GM19025 (cell line): ENCODE measurements at regions not wholly inside any gene's neighbourhood (a gene's known extent, or its start where the extent isn't known, plus 50 kb on each side); places are given as distances from the start of the nearest gene placed in this dataset.

Source experiments
- ATAC-seq: cut with Tn5 transposase; IDR thresholded peaks from one replicate; pipeline ENCODE4 v1.9.1; 2021; ENCODE audit warnings: mild to moderate bottlenecking, low read depth, moderate library complexity; ENCODE audit not compliant: unreplicated experiment

DNA sequence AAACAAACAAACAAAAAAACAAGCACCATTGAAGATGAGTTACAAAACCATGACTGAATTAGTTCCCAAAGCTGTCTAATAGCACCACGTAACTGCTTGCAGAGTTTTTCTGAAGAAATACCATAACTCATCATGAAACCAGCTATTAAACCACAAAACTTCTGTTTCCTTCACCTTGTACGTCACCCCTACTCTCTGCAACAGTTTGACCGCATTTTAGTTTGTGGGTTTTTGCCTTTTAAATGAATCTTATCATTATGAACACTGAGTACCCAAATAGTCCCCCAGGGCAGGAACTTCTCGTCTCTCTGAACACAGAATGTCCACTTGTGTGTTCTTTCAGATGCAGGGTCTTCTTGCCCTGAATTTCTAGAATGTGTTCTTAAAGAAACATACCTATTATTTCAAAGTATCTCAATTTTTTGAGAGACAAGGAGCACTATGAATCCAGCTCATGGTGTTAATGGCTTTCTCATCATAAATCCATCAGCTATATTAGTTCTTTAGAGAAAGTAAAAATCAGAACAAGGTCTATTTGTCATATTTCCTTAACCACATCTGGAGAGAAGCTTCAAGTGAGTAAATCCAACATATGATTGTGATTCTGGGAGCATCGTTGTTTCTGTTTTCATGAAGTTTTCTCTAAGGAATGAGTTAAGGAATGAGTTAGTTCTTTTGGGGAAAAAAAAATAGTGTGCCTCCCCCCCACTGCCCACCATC lies 210.6 kb downstream of the AUH start:
- peak; percentile 45 for ATAC-seq

DNA sequence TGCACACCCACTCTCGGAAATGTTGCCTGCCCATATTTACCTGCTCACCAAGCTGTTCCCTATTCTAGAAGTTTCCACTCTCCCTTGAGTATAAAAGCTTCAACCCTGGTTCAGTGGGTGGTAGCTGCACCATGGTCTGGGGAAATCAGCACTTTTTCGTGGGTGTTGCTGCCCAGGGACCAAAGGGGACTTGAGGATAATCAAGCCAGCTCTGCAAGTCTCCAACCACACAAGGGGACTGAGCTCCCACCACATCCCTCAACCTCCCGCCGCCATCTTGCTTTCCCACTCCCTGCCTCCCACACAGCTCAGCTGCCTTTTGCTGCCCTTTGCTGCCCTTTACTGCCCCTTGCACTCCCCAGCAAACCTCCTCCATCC lies 210.0 kb downstream of the AUH start:
- no peak for ATAC-seq

DNA sequence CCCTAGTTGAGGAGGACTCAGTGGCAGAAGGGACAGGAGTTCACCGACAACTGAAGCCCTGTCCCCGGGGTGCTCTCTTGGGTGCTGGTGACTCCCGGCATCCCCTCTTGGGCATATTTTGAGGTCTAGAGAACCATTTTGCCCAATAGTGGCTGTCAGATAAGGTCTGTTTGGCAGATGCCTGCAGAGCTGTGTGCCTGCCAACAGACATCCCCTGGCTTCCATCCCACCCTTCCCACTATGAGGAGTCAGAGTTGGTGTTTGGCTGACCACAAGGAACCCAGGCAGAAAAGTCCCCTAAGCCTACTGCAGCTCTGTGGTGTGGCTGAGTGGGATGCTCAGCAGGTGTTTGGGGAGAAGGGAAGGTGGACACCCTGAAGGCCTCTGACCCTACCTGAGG lies 207.0 kb downstream of the AUH start:
- ATAC-seq = no peak

DNA sequence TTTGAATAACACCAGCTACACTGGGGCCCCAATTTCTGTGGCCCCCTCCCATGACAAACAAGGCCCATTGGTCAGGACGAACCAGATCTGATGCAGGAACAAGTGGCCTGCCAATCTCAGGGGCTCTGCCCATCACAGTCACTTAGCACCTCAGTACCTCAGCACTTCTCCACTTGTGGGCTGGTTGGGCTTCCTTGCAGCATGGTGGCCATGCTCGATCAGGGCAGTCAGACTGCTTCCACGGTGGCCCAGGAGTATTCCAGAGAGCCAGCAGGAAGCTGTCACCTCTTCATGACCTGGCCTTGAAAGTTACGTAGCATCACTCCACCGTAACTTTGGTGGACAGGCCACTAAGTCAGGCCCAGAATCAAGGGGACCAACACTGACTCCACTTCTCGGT lies 206.5 kb downstream of the AUH start:
- no peak for ATAC-seq

DNA sequence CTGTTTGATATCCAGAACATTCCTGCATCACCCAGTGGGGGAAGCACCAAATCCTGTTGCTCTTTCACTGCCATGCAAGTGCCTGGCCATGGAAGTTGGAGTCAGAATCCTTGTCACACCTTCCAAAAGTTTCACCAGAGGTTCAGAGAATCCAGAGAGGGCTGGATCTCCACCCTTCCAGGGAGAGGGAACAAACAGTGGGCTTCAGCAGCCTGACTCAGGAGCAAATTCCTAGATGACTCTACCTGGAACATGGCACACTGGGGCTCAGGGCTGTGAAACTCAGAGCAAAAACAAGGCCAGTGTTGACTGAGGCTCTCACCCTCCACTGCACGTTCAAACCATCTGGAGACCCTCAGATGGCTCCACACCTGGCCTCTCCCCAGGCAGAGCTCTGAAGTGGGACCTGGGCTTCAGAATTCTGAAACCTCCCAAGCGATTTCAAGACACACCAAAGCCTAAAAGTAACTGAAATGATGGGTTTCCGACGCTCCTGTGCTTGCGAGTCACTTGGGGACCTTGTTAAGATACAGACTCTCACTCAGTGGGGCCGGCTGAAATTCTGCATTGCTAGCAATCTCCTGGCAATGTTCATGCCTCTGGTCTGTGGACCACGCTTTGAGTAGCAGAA lies 205.9 kb downstream of the AUH start:
- no peak for ATAC-seq

DNA sequence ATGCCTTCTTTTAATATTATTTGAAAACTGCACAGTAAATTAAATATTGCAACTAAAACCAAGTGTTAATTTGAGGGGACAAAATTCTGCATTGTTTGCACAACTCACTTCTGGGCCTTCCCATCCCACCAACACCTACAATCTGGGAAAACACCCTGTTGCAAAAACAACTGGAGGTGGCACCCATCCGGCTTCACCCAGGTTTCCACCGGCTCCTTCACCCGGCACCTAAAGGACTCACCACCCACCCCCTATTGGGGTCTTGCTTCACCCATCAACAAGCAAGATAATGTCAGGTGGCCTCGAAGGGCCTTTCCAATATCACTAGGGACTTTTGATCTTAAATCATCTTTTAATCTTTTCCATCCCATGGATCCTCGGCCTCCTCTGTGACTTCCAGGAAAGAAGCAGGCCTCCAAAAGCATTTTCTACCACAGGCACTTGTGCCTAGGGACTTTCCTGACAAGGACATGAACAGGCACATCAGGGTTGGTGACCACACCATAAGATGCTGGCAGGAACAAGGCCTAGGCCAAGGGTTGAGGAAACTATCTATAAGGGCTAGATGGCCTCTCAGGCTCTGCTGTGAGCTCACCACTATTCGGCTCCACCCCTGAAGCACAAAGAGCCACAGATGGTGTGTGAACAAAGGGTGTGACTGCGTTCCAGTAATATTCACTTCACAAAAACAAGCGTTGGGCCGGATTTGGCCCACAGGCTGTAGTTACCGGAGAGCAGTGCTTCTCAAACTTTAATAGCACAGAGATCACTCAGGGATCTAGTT lies 205.1 kb downstream of the AUH start:
- ATAC-seq = no peak

DNA sequence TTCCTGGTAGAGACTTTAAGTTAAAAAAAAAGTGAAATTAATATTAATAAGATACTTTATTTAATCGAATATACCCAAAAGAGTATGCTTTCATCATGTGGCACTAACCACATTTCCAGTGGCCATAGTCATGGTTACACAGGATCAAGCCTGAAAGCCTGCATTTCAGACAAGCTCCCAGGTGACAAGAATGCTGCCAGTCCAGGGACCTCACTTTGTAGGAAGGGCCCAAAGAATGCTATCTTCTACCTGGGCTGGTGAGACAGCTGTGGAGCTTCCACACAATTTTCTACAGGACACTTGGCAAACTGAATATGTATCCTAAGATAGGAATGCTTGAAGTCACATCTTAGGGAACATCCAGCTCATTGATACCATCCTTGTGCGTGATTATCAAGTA lies 203.8 kb downstream of the AUH start:
- no peak for ATAC-seq

DNA sequence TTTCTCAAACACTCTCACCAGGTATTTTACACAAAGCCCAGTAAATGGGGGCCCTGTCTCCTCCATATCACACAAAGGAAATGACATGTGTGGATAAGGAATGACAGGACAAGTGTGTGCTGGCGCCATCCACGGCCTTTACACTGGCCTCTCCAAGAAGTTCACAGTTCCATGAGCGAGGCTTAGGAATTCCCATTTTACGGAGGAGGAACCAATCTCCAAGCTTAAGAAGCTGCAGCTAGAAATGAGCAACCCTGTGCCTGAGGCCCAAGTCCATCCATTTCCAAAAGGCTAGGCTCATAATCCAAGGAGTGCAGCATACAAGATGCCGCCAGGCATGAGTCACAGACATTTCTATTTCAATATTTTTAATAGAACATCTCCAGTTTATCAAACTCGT lies 203.4 kb downstream of the AUH start:
- ATAC-seq = no peak

DNA sequence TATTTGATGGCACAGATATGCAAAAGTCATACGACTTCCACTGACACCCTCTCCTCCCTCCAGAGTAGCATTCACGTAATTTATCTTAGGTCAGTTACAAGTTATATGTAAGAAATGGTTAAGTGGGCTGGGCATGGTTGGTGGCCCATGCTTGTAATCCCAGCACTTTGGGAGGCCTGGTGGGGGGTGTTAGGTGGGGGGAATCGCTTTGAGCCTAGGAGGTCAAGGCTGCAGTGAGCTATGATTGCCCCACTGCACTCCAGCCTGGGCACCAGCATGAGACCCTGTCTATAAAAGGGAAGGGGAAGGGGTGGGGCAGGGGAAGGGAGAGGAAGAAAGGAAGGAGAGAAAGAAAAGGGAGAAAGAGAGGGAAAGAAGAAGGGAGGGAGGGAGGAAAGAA lies 202.8 kb downstream of the AUH start:
- ATAC-seq = no peak

DNA sequence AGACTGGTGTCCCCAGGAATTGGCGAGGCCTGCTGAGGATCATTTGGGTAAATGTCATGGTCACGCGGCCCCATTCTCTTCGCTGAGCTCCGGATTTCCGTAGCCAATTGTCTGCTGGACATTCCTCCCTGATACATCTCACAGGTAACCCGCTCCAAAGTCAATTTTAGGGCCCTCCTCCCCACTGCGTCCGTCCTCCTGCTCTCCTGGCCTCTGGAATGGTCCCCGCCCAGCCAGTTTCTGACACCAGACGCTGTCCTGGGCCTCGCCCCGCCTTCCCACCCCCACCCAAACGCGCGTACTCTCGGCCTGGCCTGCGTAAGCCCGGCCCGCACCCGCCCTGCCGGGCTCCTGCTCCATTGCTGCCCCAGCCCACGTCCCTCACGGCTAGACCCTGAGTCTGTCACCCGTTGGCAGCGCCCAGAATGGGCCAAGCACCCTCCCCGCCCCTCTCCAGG lies 202.0 kb downstream of the AUH start:
- no peak for ATAC-seq

DNA sequence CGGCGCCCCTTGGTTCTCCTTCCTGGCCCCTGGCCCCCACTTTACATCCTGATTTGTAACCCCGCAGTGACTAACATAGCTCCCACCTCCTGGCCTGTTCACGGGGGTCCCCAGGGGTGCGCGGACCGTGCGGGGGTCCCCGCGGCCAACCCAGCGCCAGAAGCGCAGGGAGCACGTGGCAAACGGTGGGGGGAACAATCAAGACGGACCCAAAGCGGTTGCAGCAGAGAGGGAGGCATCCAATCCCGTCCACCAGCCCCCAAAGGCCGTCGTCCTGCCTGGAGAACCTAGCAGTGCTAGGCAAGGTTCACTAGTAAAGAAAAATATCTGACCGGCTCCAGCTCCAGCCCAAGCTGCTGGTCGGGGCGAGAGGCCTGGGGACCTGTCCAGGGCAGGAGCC lies 201.5 kb downstream of the AUH start:
- no peak for ATAC-seq

DNA sequence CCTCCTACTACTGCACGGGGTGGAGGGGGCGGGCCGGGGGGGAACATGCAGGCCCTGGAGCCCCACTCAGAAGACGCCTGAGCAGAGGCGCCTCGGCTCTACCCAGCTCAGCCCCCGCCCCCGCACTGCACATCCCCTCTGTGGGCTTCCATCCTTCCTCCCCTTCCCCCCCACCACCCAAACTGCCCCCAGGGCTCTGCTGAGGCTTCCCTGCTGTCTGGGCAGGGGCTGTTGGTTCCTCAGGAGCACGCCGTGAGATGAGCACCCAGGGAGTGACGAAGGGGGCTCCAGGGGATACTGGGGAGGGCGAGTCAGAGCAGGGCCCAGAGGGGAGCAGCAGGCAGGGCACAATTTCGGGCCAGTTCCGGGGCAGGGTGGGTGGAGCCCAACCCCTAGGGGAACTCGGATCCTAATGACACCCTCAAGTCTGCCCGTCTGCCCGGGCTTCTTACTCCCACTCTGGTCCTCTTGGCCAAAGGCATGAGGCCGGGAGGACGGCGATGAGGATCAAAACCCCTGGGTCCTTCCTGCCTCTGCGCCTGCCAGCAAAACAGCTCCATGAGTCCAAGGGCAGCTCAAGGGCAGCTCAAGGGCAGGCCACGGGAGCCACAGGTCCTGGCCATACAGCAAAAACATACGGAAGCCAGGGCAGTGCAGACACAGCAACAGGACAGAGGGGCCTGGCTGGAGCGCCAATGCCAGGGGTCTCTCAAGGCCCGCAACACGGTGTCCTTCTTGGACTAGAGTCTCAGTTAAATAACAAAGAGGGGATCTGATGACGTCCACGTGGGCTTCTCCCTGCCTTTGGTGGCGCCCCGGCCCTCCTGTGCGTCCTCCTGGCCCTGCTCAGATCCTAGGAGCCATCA lies 200.9 kb downstream of the AUH start:
- no peak for ATAC-seq

DNA sequence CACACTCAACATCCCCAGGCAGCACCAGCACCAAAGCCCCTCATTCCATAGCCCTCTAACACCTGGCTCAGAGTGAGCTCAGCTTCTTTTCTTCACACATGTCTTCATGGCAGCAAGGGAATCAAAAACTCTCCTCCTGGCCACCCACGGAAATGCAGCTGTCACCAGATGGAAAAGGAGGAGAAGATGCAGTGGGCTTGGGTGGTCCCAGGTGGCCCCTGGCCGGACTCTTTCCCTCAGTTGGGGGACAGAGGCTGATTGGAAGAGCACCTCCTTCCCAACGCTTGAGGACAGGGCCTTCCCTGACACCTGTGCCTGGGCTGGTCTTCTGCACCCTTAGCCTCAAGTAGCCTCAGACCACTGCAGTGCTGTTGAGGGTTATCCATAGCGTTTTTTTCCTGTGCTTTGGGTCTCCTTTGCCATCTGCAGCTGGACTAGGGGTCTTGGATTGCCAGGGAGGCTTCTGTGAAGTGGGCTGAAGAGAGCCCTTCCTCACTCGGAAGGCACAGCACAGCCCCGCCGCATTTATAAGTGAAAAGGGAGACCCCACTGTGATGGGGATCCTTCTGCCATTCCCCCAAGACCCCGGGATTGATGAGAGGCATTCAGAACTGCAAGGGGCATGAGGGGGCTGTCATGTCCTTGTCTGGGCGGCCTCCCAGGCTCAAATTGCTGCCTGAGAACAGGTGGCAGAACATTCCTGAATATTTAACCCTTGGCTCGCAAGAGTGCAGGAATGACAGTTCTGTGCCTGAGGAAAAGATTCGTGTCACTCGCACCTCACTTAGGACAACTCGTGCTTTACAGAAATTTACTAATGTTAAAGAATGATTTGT lies 200.0 kb downstream of the AUH start:
- no peak for ATAC-seq

DNA sequence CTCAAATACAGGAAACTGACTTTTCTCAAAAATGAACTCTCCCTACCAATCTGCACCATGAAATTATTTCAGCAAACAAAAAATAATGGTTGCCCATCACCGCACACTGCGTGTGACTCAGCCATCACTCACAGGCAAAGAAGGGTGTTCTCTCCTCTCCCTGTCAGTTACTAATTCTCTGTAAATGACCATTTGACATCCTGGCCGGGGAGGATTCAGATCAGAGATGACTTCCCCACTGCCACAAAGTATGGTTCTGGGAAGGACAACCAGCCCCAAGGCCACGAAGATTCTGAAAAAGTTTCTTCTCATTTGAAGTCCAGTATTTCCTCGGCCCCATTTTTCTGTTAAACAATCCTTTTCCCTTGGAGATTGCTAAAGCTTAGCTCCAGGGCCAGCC lies 199.4 kb downstream of the AUH start:
- no peak for ATAC-seq

DNA sequence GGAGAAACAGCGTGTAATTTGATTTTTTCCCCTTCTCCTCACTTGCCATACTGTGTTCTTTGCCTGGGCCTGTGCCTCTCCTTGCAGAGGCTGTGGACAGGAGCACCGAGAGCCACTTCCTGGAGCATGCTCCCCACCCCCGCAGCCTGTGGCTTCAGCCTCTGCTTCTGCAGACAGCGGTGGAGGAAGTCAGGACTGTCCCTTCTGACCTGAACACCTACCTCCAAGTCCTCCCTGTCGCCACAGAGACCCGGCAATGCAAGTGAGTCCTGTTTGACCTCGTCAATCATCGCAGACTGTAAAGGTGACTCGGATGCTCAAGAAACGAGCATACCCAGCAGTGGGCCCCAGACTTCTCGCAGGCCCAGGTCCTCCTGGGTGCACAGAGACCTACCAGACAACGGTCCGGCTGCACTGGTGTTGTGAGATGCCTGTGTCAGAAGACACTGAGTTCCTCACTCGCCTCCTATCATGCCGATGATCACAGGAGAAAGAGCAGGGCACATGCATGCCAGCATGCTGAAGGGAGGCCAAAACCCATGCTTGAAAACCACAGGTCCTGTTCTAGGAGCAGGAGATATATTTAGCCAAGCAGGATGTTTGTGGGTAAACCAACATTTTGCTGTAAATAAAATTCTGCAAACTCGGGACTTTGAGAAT lies 198.8 kb downstream of the AUH start:
- peak; percentile 69 for ATAC-seq

DNA sequence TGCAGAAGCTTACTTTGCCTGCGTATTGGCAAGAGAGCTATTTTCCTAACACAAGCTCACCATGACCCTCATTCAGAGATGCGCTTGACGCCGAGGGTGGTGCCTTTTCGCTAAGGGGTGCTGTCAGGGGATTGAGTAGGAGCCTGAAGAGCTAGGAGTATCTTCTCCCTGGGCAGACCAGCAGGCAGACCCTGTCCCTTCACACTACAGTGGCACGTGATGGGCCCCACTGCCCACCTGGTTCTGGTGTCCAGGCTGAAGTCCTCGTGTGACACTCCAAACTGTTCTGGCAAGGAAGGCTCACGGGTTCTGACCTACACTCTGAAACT lies 198.3 kb downstream of the AUH start:
- ATAC-seq = no peak

DNA sequence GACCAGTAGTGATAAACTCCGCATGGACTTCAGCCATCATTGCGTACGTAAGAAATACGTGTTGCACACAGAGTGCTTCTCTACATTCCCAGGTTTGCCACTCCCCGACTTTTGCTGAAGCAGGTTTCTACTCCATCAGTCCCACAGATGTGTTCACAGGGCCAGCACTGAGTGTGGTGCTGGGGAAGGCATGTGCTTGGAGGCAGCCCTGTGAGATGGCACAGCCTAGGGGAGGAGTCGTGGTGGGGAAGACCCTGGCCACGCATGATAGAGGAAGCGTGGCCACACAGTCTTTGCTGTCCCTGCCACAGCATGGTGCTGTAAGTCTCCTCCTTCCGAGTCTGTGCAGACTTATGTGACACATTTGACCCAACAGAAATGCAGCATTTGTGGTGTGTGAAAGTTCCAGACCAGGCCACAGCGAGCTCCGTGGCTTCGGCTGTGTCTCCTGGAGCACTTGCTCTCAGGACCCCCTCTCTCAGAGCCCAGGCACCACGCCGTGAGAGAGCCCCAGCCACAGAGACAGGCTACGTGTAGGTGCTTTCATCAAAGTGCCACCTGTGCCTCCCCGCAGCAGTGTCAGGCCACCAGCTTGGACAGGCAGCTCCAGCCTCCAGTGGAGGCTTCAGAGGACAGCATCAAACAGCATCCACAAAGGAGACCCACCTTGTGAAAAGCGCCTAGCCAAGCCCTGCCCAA lies 197.8 kb downstream of the AUH start:
- ATAC-seq = no peak
